H9 (cell line): ENCODE measurements at regions not wholly inside any gene's neighbourhood (a gene's known extent, or its start where the extent isn't known, plus 50 kb on each side); places are given as distances from the start of the nearest gene placed in this dataset.
A peak's percentile ranks its signal among the peaks of the same experiment; 100 is the strongest.

Experiments used
- DNase-seq: peaks from one replicate; pipeline ENCODE4 v3.0.0-alpha.2; 2017
- H2AFZ ChIP-seq: one replicate; pipeline ENCODE4 v1.6.1; 2013; ENCODE audit warnings: mild to moderate bottlenecking, low read length, control low read depth, moderate library complexity
- H2AK5ac ChIP-seq: 2 replicates; pipeline ENCODE4 v1.6.1; 2013; ENCODE audit warnings: low read length, control low read depth, mixed read lengths; ENCODE audit not compliant: insufficient read length
- H2BK120ac ChIP-seq: one replicate; pipeline ENCODE4 v1.6.1; 2013; ENCODE audit warnings: low read depth, mild to moderate bottlenecking, low read length, control low read depth, inconsistent platforms; ENCODE audit not compliant: poor library complexity, severe bottlenecking
- H2BK12ac ChIP-seq: 2 replicates; pipeline ENCODE4 v1.6.1; 2013; ENCODE audit warnings: low read length, control low read depth, mixed read lengths, low read depth; ENCODE audit not compliant: insufficient read length
- H2BK15ac ChIP-seq: 2 replicates; pipeline ENCODE4 v1.6.1; 2013; ENCODE audit warnings: low read depth, low read length, control low read depth
- H2BK20ac ChIP-seq: one replicate; pipeline ENCODE4 v1.6.1; 2013; ENCODE audit warnings: low read depth, mild to moderate bottlenecking, low read length, control low read depth, inconsistent platforms; ENCODE audit not compliant: poor library complexity, severe bottlenecking
- H2BK5ac ChIP-seq: 2 replicates; pipeline ENCODE4 v1.6.1; 2013; ENCODE audit warnings: low read length, control low read depth, mixed read lengths; ENCODE audit not compliant: insufficient read length
- H3K14ac ChIP-seq: 2 replicates; pipeline ENCODE4 v1.6.1; 2013; ENCODE audit warnings: low read length, control low read depth; ENCODE audit not compliant: insufficient read depth
- H3K18ac ChIP-seq: 2 replicates; pipeline ENCODE4 v1.6.1; 2013; ENCODE audit warnings: low read depth, mild to moderate bottlenecking, mixed read lengths, low read length, control low read depth; ENCODE audit not compliant: insufficient read length
- H3K23ac ChIP-seq: 2 replicates; pipeline ENCODE4 v1.6.1; 2013; ENCODE audit warnings: low read length, control low read depth, mixed read lengths, low read depth; ENCODE audit not compliant: insufficient read length
- H3K23me2 ChIP-seq: 2 replicates; pipeline ENCODE4 v1.6.1; 2013; ENCODE audit warnings: low read depth, mild to moderate bottlenecking, mixed read lengths, low read length, control low read depth; ENCODE audit not compliant: insufficient read length, poor library complexity, severe bottlenecking
- H3K27ac ChIP-seq: 2 replicates; pipeline ENCODE4 v1.5.1; 2013; ENCODE audit warnings: low read length, control low read depth, mixed read lengths, low read depth; ENCODE audit not compliant: insufficient read length
- H3K27me3 ChIP-seq: 2 replicates; pipeline ENCODE4 v1.6.1; 2013; ENCODE audit warnings: low read length, control low read depth, inconsistent platforms; ENCODE audit not compliant: insufficient read depth
- H3K4ac ChIP-seq: 2 replicates; pipeline ENCODE4 v1.6.1; 2013; ENCODE audit warnings: low read depth, mild to moderate bottlenecking, control low read depth, inconsistent platforms, low read length, moderate library complexity
- H3K4me1 ChIP-seq: 2 replicates; pipeline ENCODE4 v1.6.1; 2013; ENCODE audit warnings: low read length, control low read depth, inconsistent platforms; ENCODE audit not compliant: insufficient read depth
- H3K4me2 ChIP-seq: 2 replicates; pipeline ENCODE4 v1.6.1; 2013; ENCODE audit warnings: low read length, control low read depth, mixed read lengths; ENCODE audit not compliant: insufficient read length, insufficient read depth
- H3K56ac ChIP-seq: 2 replicates; pipeline ENCODE4 v1.6.1; 2013; ENCODE audit warnings: low read depth, mild to moderate bottlenecking, mixed read lengths, low read length, control low read depth; ENCODE audit not compliant: insufficient read length
- H3K79me1 ChIP-seq: 2 replicates; pipeline ENCODE4 v1.6.1; 2013; ENCODE audit warnings: low read depth, mild to moderate bottlenecking, moderate library complexity, low read length, control low read depth, inconsistent platforms; ENCODE audit not compliant: insufficient read depth, poor library complexity, severe bottlenecking
- H3K79me2 ChIP-seq: 2 replicates; pipeline ENCODE4 v1.6.1; 2013; ENCODE audit warnings: low read length, control low read depth, inconsistent platforms; ENCODE audit not compliant: insufficient read depth
- H3K9ac ChIP-seq: 2 replicates; pipeline ENCODE4 v1.6.1; 2013; ENCODE audit warnings: low read length, control low read depth, mixed read lengths; ENCODE audit not compliant: insufficient read length; ENCODE audit errors: extremely low read depth
- H3K9me3 ChIP-seq: one replicate; pipeline ENCODE4 v1.6.1; 2013; ENCODE audit warnings: low read depth, low read length, inconsistent platforms; ENCODE audit not compliant: control insufficient read depth
- H3T11ph ChIP-seq: one replicate; pipeline ENCODE4 v1.6.1; 2013; ENCODE audit warnings: mild to moderate bottlenecking, low read length, control low read depth, inconsistent platforms
- H4K20me1 ChIP-seq: one replicate; pipeline ENCODE4 v1.6.1; 2013; ENCODE audit not compliant: control insufficient read depth, insufficient read length, insufficient read depth
- H4K5ac ChIP-seq: 2 replicates; pipeline ENCODE4 v1.6.1; 2013; ENCODE audit warnings: low read depth, mild to moderate bottlenecking, mixed read lengths, low read length, control low read depth; ENCODE audit not compliant: insufficient read length
- H4K8ac ChIP-seq: replicated peaks from 2 replicates; pipeline ENCODE4 v1.6.1; 2013; ENCODE audit warnings: low read length, control low read depth, mixed read lengths, low read depth; ENCODE audit not compliant: insufficient read length
- H4K91ac ChIP-seq: 2 replicates; pipeline ENCODE4 v1.6.1; 2013; ENCODE audit warnings: low read depth, mild to moderate bottlenecking, moderate library complexity, mixed read lengths, low read length, control low read depth; ENCODE audit not compliant: insufficient read length
- H3K27ac Mint-ChIP-seq, 3 experiments: 2 replicates in 2 of 3; 3 replicates in 1 of 3; pipeline ENCODE4 v1.8.0; 2020 to 2021; ENCODE audit warnings: mixed read lengths in 3 of 3, mild to moderate bottlenecking in 1 of 3, moderate library complexity in 1 of 3
- H3K27me3 Mint-ChIP-seq: 2 replicates; pipeline ENCODE4 v1.8.0; 2021; ENCODE audit warnings: low read depth, mild to moderate bottlenecking, moderate library complexity, mixed read lengths
- H3K36me3 Mint-ChIP-seq, 3 experiments: 2 replicates in 2 of 3; 3 replicates in 1 of 3; pipeline ENCODE4 v1.8.0; 2020 to 2021; ENCODE audit warnings: low read depth in 3 of 3, mixed read lengths in 3 of 3; ENCODE audit not compliant: insufficient read depth in 1 of 3
- H3K4me1 Mint-ChIP-seq, 2 experiments: 2 replicates each; pipeline ENCODE4 v1.8.0; 2020; ENCODE audit warnings: mixed read lengths in 2 of 2
- H3K4me3 Mint-ChIP-seq, 2 experiments: 2 replicates in 1 of 2; 3 replicates in 1 of 2; pipeline ENCODE4 v1.8.0; 2020 to 2021; ENCODE audit warnings: mild to moderate bottlenecking in 2 of 2, mixed read lengths in 2 of 2, moderate library complexity in 1 of 2
- H3K9me3 Mint-ChIP-seq, 2 experiments: 2 replicates in 1 of 2; 3 replicates in 1 of 2; pipeline ENCODE4 v1.8.0; 2020; ENCODE audit warnings: mild to moderate bottlenecking in 2 of 2, mixed read lengths in 2 of 2, moderate library complexity in 1 of 2
- WGBS: extraction: QIAGEN DNeasy Blood & Tissue Kit; methylation state at CpG from one replicate; pipeline ENCODE4 v1.1.7; 2013; ENCODE audit warnings: missing lambda C conversion rate, low lambda C conversion rate, mixed read lengths; ENCODE audit not compliant: insufficient read length; ENCODE audit errors: extremely low coverage; 5-methylcytosine and 5-hydroxymethylcytosine counted together
- TF ChIP-seq, protein P1 (sequence below): fragments of 200-600 bp; sonication (generic); conservative IDR thresholded peaks from 3 replicates; pipeline ENCODE4 v1.8.0; 2021; ENCODE audit warnings: antibody characterized with exemption, mild to moderate bottlenecking

DNA sequence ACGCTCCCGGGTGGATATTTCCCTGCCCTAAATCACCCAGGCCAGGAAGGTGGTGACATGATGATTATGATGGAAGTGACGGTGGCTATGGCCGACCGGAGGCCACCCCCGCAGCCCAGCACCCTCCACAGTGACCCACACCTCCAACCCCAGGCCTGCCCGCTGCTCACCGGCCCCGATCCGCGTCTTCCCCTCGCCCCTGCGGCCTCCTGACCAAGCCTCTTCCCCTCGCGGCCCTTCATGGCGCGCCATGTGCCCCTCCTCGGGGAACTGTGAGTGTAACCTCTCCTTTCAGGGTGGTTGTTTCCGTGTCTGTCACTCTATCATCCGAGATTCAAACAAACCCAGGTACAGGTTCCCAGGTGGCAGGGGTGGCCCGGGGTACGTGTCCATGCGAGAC is 78.3 kb downstream of the UNCX start:
- no peak overlapping the region for H3K4me3 Mint-ChIP-seq
- no peak for DNase-seq
- H3K4me1 Mint-ChIP-seq: no peaks in the 10 kb centered on the region
- no peak overlapping the region for H3K4ac ChIP-seq
- no peak overlapping the region for H4K8ac ChIP-seq
- H3K4me1 ChIP-seq: no peaks in the 10 kb centered on the region
- H3K14ac ChIP-seq: peak overlapping the region; percentile 10; the same call in 1 of the 2 replicates
- no peak overlapping the region for H2BK12ac ChIP-seq
- no peak overlapping the region for H2BK20ac ChIP-seq
- H3K27ac ChIP-seq: no peak overlapping the region
- no peak overlapping the region for H2BK5ac ChIP-seq
- no peaks in the 10 kb centered on the region for H3K36me3 Mint-ChIP-seq
- peak overlapping the region in 1 of 3 experiments; percentile 49; a peak in 1 of 7 replicates for H3K27ac Mint-ChIP-seq
- H3K27me3 ChIP-seq: no peaks in the 10 kb centered on the region
- no peak overlapping the region for H2AK5ac ChIP-seq
- TF ChIP-seq, protein P1, sequence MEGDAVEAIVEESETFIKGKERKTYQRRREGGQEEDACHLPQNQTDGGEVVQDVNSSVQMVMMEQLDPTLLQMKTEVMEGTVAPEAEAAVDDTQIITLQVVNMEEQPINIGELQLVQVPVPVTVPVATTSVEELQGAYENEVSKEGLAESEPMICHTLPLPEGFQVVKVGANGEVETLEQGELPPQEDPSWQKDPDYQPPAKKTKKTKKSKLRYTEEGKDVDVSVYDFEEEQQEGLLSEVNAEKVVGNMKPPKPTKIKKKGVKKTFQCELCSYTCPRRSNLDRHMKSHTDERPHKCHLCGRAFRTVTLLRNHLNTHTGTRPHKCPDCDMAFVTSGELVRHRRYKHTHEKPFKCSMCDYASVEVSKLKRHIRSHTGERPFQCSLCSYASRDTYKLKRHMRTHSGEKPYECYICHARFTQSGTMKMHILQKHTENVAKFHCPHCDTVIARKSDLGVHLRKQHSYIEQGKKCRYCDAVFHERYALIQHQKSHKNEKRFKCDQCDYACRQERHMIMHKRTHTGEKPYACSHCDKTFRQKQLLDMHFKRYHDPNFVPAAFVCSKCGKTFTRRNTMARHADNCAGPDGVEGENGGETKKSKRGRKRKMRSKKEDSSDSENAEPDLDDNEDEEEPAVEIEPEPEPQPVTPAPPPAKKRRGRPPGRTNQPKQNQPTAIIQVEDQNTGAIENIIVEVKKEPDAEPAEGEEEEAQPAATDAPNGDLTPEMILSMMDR: no peak
- H4K5ac ChIP-seq: no peak overlapping the region
- H2BK120ac ChIP-seq: no peak overlapping the region
- no peaks in the 10 kb centered on the region for H3K9me3 ChIP-seq
- no peak overlapping the region for H4K91ac ChIP-seq
- no peak overlapping the region for H3K4me2 ChIP-seq
- peaks cover 4% of the 10 kb centered on the region for H3K27me3 Mint-ChIP-seq
- no CpG with 5 or more reads among the region's 23 CpGs for WGBS
- H3K9me3 Mint-ChIP-seq: peaks cover 2 to 3% of the 10 kb centered on the region in 2 experiments; a peak in 3 of 5 replicates
- no peaks in the 10 kb centered on the region for H4K20me1 ChIP-seq
- no peak overlapping the region for H3K23ac ChIP-seq
- H3K9ac ChIP-seq: no peak overlapping the region
- no peak overlapping the region for H3K18ac ChIP-seq
- no peaks in the 10 kb centered on the region for H3K79me1 ChIP-seq
- H3K79me2 ChIP-seq: no peaks in the 10 kb centered on the region
- H3K56ac ChIP-seq: no peak overlapping the region
- no peak overlapping the region for H3T11ph ChIP-seq
- no peaks in the 10 kb centered on the region for H3K23me2 ChIP-seq
- no peak overlapping the region for H2BK15ac ChIP-seq
- no peak overlapping the region for H2AFZ ChIP-seq
